Vagina (tissue), 2 donors: ENCODE measurements at regions not wholly inside any gene's neighbourhood (a gene's known extent, or its start where the extent isn't known, plus 50 kb on each side); places are given as distances from the start of the nearest gene placed in this dataset.

Source experiments
- DNase-seq, 2 donors: peaks; one replicate each; pipeline ENCODE4 v3.0.0-alpha.2; 2017; ENCODE audit errors: extremely low spot score in 2 of 2
- H3K27ac ChIP-seq: fragments of 200-600 bp; sonication (generic); one replicate; pipeline ENCODE4 v1.5.1; 2019
- H3K27me3 ChIP-seq: fragments of 200-600 bp; sonication (generic); one replicate; pipeline ENCODE4 v1.5.1; 2019
- H3K36me3 ChIP-seq, 2 donors: fragments of 200-600 bp; sonication (generic); one replicate each; pipeline ENCODE4 v1.5.1; 2017 to 2019
- H3K4me1 ChIP-seq: fragments of 200-600 bp; sonication (generic); one replicate; pipeline ENCODE4 v1.5.1; 2019
- H3K4me3 ChIP-seq, 2 donors: fragments of 200-600 bp; sonication (generic); 1 replicate in 1 of 2; 2 replicates in 1 of 2; pipeline ENCODE4 v1.5.1; 2016 to 2019
- H3K9me3 ChIP-seq: fragments of 200-600 bp; sonication (generic); one replicate; pipeline ENCODE4 v1.5.1; 2019
- CTCF ChIP-seq, 3 experiments: fragments of 450-650 bp in 2 of 3; fragments of 200-600 bp in 1 of 3; sonication (generic) in 1 of 3; IDR thresholded peaks; one replicate each; pipeline ENCODE4 v1.5.1; 2017 to 2019; ENCODE audit warnings: antibody characterized with exemption in 3 of 3, mild to moderate bottlenecking in 2 of 3, moderate library complexity in 2 of 3
- POLR2A ChIP-seq, 2 donors: fragments of 450-650 bp; IDR thresholded peaks; one replicate each; pipeline ENCODE4 v1.6.1; 2017; ENCODE audit warnings: antibody characterized with exemption in 2 of 2, mild to moderate bottlenecking in 2 of 2, moderate library complexity in 2 of 2
- POLR2AphosphoS5 ChIP-seq, 2 donors: sonication (generic); formaldehyde crosslinking; IDR thresholded peaks; one replicate each; pipeline ENCODE4 v1.9.0; 2017; ENCODE audit warnings: antibody characterized with exemption in 2 of 2, mild to moderate bottlenecking in 2 of 2, low read depth in 1 of 2; ENCODE audit not compliant: insufficient read depth in 1 of 2
- intact Hi-C: fragments of 100-400 bp; cut with DNase I; formaldehyde crosslinking; loops from one replicate; pipeline ENCODE4 v1.15.1; 2023

GRCh38 chr5:93072831-93073459 is 508.1 kb downstream of the NR2F1-AS1 start:
- Histone ChIP-seq H3K9me3 (no peaks in the 10 kb centered on the region), H3K27me3 (no peaks in the 10 kb centered on the region), H3K4me3 (no peak overlapping the region), H3K4me1 (no peaks in the 10 kb centered on the region), H3K27ac (no peak overlapping the region), H3K36me3 (no peaks in the 10 kb centered on the region)
- intact Hi-C loops = no loop called here
- TF ChIP-seq POLR2AphosphoS5 (IDR thresholded peaks at IDR 0.05; ENCODE audit: insufficient read depth in 1 of 2, low read depth in 1 of 2) (no peak), POLR2A (IDR thresholded peaks at IDR 0.05) (no peak), CTCF (IDR thresholded peaks at IDR 0.05) (no peak)
- no peak for DNase-seq

DNA sequence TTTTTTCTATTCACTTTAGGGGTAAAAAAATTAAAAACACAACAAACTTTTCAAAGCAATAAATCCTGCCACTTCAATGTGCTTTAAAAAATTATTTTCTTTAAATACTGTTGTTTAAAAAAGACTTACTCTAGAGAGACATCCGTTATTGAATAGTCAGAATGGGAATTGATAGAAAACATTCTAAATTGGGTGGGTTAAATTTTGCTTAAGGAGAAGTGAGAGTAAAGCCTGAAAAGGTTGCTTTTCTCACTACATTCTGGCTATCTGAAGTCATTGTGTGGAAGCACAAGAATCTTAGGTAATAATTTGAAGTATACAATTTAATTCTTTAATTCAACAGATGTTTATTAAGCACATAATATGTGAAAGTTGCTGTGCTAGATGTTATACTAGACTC is 509.3 kb downstream of the NR2F1-AS1 start:
- Histone ChIP-seq H3K4me3 (no peak overlapping the region), H3K27ac (no peak overlapping the region), H3K27me3 (no peaks in the 10 kb centered on the region), H3K36me3 (no peaks in the 10 kb centered on the region), H3K9me3 (no peaks in the 10 kb centered on the region), H3K4me1 (no peaks in the 10 kb centered on the region)
- intact Hi-C loops = no loop called here
- DNase-seq = no peak
- TF ChIP-seq POLR2AphosphoS5 (IDR thresholded peaks at IDR 0.05; ENCODE audit: insufficient read depth in 1 of 2, low read depth in 1 of 2) (no peak), CTCF (IDR thresholded peaks at IDR 0.05) (no peak), POLR2A (IDR thresholded peaks at IDR 0.05) (no peak)

- no peaks in the 10 kb centered on the region for H3K4me1 ChIP-seq
- H3K27me3 ChIP-seq = no peaks in the 10 kb centered on the region
- no peak overlapping the region for H3K27ac ChIP-seq
- H3K9me3 ChIP-seq = no peaks in the 10 kb centered on the region
- DNase-seq = no peak
- intact Hi-C loops = no loop called here
- no peak for TF ChIP-seq POLR2A (IDR thresholded peaks at IDR 0.05)
- no peaks in the 10 kb centered on the region for H3K36me3 ChIP-seq
- H3K4me3 ChIP-seq = no peak overlapping the region
These were observed 510.1 kb downstream of the NR2F1-AS1 start for GRCh38 chr5:93070938-93071337.

DNA sequence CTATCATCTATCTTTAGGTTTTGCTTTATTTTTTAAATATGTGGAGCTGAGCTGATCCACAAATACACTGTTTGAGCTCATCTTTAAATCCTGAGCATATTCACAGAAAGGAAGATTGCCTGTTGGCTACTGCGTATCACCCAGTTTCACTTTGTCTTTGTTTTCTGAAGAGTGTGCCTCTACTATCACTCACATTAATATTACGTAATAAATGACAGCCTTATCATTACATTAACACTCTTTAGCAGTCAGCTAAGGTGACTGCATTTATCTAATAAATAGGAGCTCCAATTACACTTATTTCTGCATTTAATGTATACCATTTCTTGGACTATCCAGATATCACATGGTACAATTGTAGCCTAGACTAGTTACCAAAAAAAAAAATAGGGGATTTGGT is 511.7 kb downstream of the NR2F1-AS1 start:
- no peak for TF ChIP-seq POLR2AphosphoS5 (IDR thresholded peaks at IDR 0.05; ENCODE audit: insufficient read depth in 1 of 2, low read depth in 1 of 2)
- TF ChIP-seq CTCF (IDR thresholded peaks at IDR 0.05) = no peak
- TF ChIP-seq POLR2A (IDR thresholded peaks at IDR 0.05) = no peak
- no peaks in the 10 kb centered on the region for H3K27me3 ChIP-seq
- DNase-seq = no peak
- H3K36me3 ChIP-seq = no peaks in the 10 kb centered on the region
- intact Hi-C loops = no loop called here
- H3K27ac ChIP-seq = no peak overlapping the region
- no peak overlapping the region for H3K4me3 ChIP-seq
- no peaks in the 10 kb centered on the region for H3K4me1 ChIP-seq
- no peaks in the 10 kb centered on the region for H3K9me3 ChIP-seq

GRCh38 chr5:93062548-93062947 is 518.5 kb downstream of the NR2F1-AS1 start:
- H3K36me3 ChIP-seq = no peaks in the 10 kb centered on the region
- H3K4me1 ChIP-seq = no peaks in the 10 kb centered on the region
- TF ChIP-seq POLR2AphosphoS5 (IDR thresholded peaks at IDR 0.05; ENCODE audit: insufficient read depth in 1 of 2, low read depth in 1 of 2) (no peak), POLR2A (IDR thresholded peaks at IDR 0.05) (no peak), CTCF (IDR thresholded peaks at IDR 0.05) (no peak)
- no peaks in the 10 kb centered on the region for H3K9me3 ChIP-seq
- no peak for DNase-seq
- intact Hi-C loops = no loop called here
- no peak overlapping the region for H3K4me3 ChIP-seq
- H3K27me3 ChIP-seq = no peaks in the 10 kb centered on the region
- H3K27ac ChIP-seq = no peak overlapping the region
